ENCODE measurements at regions not wholly inside any gene's neighbourhood (a gene's known extent, or its start where the extent isn't known, plus 50 kb on each side); places are given as distances from the start of the nearest gene placed in this dataset.

GRCh38 chr6:165950316-165950715 is 217.3 kb downstream of the TBXT start:
- TF ChIP-seq CTCF (IDR thresholded peaks at IDR 0.05; ENCODE audit: low read depth, low read length, missing input control) (no peak), GABPA (IDR thresholded peaks at IDR 0.05 in 1 of 2, conservative IDR thresholded peaks at IDR 0.05 in 1 of 2) (no peak)
